ENCODE measurements at regions not wholly inside any gene's neighbourhood (a gene's known extent, or its start where the extent isn't known, plus 50 kb on each side); places are given as distances from the start of the nearest gene placed in this dataset.

GRCh38 chr7:12741951-12742575 lies 54.6 kb downstream of the ARL4A start:
- DNase-seq = no peak

- DNase-seq = no peak
Observed at GRCh38 chr7:12746211-12746610, 58.8 kb downstream of the ARL4A start.

- DNase-seq = no peak
Observed at GRCh38 chr7:12747687-12748306, 60.4 kb downstream of the ARL4A start.

- no peak for DNase-seq
Observed at GRCh38 chr7:12749069-12749468, 61.6 kb downstream of the ARL4A start.

GRCh38 chr7:12749746-12750145 lies 62.3 kb downstream of the ARL4A start:
- no peak for DNase-seq

- no peak for DNase-seq
Observed at GRCh38 chr7:12751764-12752163, 64.3 kb downstream of the ARL4A start.

- DNase-seq = no peak
Observed at GRCh38 chr7:12754179-12754578, 66.7 kb downstream of the ARL4A start.

GRCh38 chr7:12756821-12757220 lies 69.4 kb downstream of the ARL4A start:
- no peak for DNase-seq

- no peak for DNase-seq
Observed at GRCh38 chr7:12757443-12757842, 70.0 kb downstream of the ARL4A start.

GRCh38 chr7:12759151-12759550 lies 71.7 kb downstream of the ARL4A start:
- no peak for DNase-seq

- no peak for DNase-seq
Observed at GRCh38 chr7:12761111-12761510, 73.7 kb downstream of the ARL4A start.

GRCh38 chr7:12761691-12762090 lies 74.3 kb downstream of the ARL4A start:
- no peak for DNase-seq

GRCh38 chr7:12764458-12764891 lies 77.0 kb downstream of the ARL4A start:
- no peak for DNase-seq

- no peak for DNase-seq
Observed at GRCh38 chr7:12765431-12766100, 78.1 kb downstream of the ARL4A start.

- DNase-seq = no peak
Observed at GRCh38 chr7:12766416-12766815, 79.0 kb downstream of the ARL4A start.

- DNase-seq = no peak
Observed at GRCh38 chr7:12768948-12769347, 81.5 kb downstream of the ARL4A start.

GRCh38 chr7:12769444-12769843 lies 82.0 kb downstream of the ARL4A start:
- DNase-seq = no peak

GRCh38 chr7:12770227-12770975 lies 83.0 kb downstream of the ARL4A start:
- DNase-seq = peak; percentile 48

- peak; percentile 89 for DNase-seq
Observed at GRCh38 chr7:12771378-12771877, 84.0 kb downstream of the ARL4A start.

- DNase-seq = no peak
Observed at GRCh38 chr7:12772768-12773167, 85.3 kb downstream of the ARL4A start.

GRCh38 chr7:12777257-12777656 lies 89.8 kb downstream of the ARL4A start:
- DNase-seq = no peak

GRCh38 chr7:12779947-12780346 lies 92.5 kb downstream of the ARL4A start:
- DNase-seq = no peak

- DNase-seq = no peak
Observed at GRCh38 chr7:12783421-12784095, 96.1 kb downstream of the ARL4A start.
